GM23248 (cell line): ENCODE measurements at regions not wholly inside any gene's neighbourhood (a gene's known extent, or its start where the extent isn't known, plus 50 kb on each side); places are given as distances from the start of the nearest gene placed in this dataset. TPM values are rescaled to one million over a fixed set of nuclear protein-coding genes. Genes with fewer than 3 reads are reported as not detected.
"Not testable (repeated sequence)": the region's sequence is repeated elsewhere in the genome, so short reads cannot be mapped to it uniquely, and the experiment has no call there.

Source experiments
- DNase-seq: peaks from one replicate; pipeline ENCODE4 v3.0.0-alpha.2; 2015
- H2AFZ ChIP-seq: fragments of 200-600 bp; sonication (generic); 2 replicates; pipeline ENCODE4 v1.6.1; 2016; ENCODE audit warnings: antibody characterized with exemption
- H3F3A ChIP-seq: fragments of 200-600 bp; sonication (generic); 2 replicates; pipeline ENCODE4 v1.6.1; 2016; ENCODE audit warnings: mild to moderate bottlenecking, antibody characterized with exemption, mixed run types; ENCODE audit not compliant: insufficient read depth
- H3K27ac ChIP-seq: fragments of 200-600 bp; sonication (generic); 2 replicates; pipeline ENCODE4 v1.5.1; 2016; ENCODE audit warnings: mild to moderate bottlenecking
- H3K27me3 ChIP-seq: fragments of 200-600 bp; sonication (generic); replicated peaks from 2 replicates; pipeline ENCODE4 v1.6.1; 2016; ENCODE audit warnings: mild to moderate bottlenecking; ENCODE audit not compliant: insufficient read depth
- H3K36me3 ChIP-seq: fragments of 200-600 bp; sonication (generic); 2 replicates; pipeline ENCODE4 v1.6.1; 2016; ENCODE audit warnings: low read depth, mild to moderate bottlenecking
- H3K4me1 ChIP-seq: fragments of 200-600 bp; sonication (generic); 2 replicates; pipeline ENCODE4 v1.6.1; 2016; ENCODE audit warnings: mild to moderate bottlenecking; ENCODE audit not compliant: insufficient read depth
- H3K4me2 ChIP-seq: fragments of 200-600 bp; sonication (generic); one replicate; pipeline ENCODE4 v1.6.1; 2016; ENCODE audit warnings: mild to moderate bottlenecking; ENCODE audit not compliant: unreplicated experiment
- H3K4me3 ChIP-seq: fragments of 200-600 bp; sonication (generic); 2 replicates; pipeline ENCODE4 v1.5.1; 2016; ENCODE audit warnings: mild to moderate bottlenecking
- H3K79me2 ChIP-seq: fragments of 200-600 bp; sonication (generic); 2 replicates; pipeline ENCODE4 v1.6.1; 2016; ENCODE audit warnings: mild to moderate bottlenecking; ENCODE audit not compliant: insufficient read depth
- H3K9ac ChIP-seq: fragments of 200-600 bp; sonication (generic); 2 replicates; pipeline ENCODE4 v1.6.1; 2016; ENCODE audit warnings: mild to moderate bottlenecking
- H3K9me2 ChIP-seq: fragments of 200-600 bp; sonication (generic); 2 replicates; pipeline ENCODE4 v1.6.1; 2016; ENCODE audit warnings: mixed run types, mild to moderate bottlenecking, moderate library complexity; ENCODE audit not compliant: insufficient read depth
- H3K9me3 ChIP-seq: fragments of 200-600 bp; sonication (generic); one replicate; pipeline ENCODE4 v1.6.1; 2017; ENCODE audit warnings: low read depth
- H4K20me1 ChIP-seq: fragments of 200-600 bp; sonication (generic); 2 replicates; pipeline ENCODE4 v1.6.0; 2016; ENCODE audit not compliant: insufficient read depth
- WGBS, 2 experiments: methylation state at CpG; one replicate each; pipeline ENCODE4 v1.1.6; 2015 to 2017; ENCODE audit warnings: low lambda C conversion rate in 2 of 2, low coverage in 1 of 2; ENCODE audit errors: missing lambda C conversion rate in 2 of 2; 5-methylcytosine and 5-hydroxymethylcytosine counted together
- in situ Hi-C: fragments of 300-500 bp; cut with MboI; formaldehyde crosslinking; loops from 2 replicates; pipeline ENCODE4 v1.15.0; 2020
- small RNA-seq: library from RNA; depleted of rRNA; stranded (forward); fragments of <200 nt; gene quantifications from one replicate; pipeline ENCODE3, GENCODE V24; 2014; ENCODE audit warnings: low read depth, low replicate concordance

GRCh38 chr7:45807832-45808231 lies 65.0 kb downstream of the CCDC201 start:
- H3K4me2 ChIP-seq, H3K9ac ChIP-seq, H3K79me2 ChIP-seq, H3K9me3 ChIP-seq, H3F3A ChIP-seq, H3K36me3 ChIP-seq, H3K4me3 ChIP-seq, H3K27me3 ChIP-seq, in situ Hi-C loops, H2AFZ ChIP-seq, H3K4me1 ChIP-seq, H3K9me2 ChIP-seq, DNase-seq, H4K20me1 ChIP-seq: not testable (repeated sequence)
- WGBS, 2 experiments: 24% methylated on average over 2 of the region's 2 CpGs; no CpG with 5 or more reads in 1 of the 2 experiments
- H3K27ac ChIP-seq: peak overlapping the region; percentile 33; the same call in 1 of the 2 replicates

- H3K79me2 ChIP-seq, H3K9me2 ChIP-seq, H3K27me3 ChIP-seq, H3K4me3 ChIP-seq, H3F3A ChIP-seq, H3K9ac ChIP-seq, DNase-seq, H2AFZ ChIP-seq, H4K20me1 ChIP-seq, H3K4me2 ChIP-seq, H3K4me1 ChIP-seq, H3K27ac ChIP-seq, H3K36me3 ChIP-seq, in situ Hi-C loops, H3K9me3 ChIP-seq: not testable (repeated sequence)
- WGBS, 2 experiments: 72 to 88% methylated on average over 3 of the region's 3 CpGs
These were observed 70.7 kb downstream of the CCDC201 start for GRCh38 chr7:45802214-45802613.

- in situ Hi-C loops, H3K27me3 ChIP-seq, H3K36me3 ChIP-seq, H3K9me3 ChIP-seq, H3K9ac ChIP-seq, H3K4me3 ChIP-seq, H4K20me1 ChIP-seq, H2AFZ ChIP-seq, H3K79me2 ChIP-seq, H3F3A ChIP-seq, H3K4me1 ChIP-seq, H3K9me2 ChIP-seq: not testable (repeated sequence)
- peak overlapping the region; percentile 49 for H3K27ac ChIP-seq
- WGBS, 2 experiments: 15 to 32% methylated on average over 2 of the region's 4 CpGs
- peak; percentile 77 for DNase-seq
- peak overlapping the region; percentile 43 for H3K4me2 ChIP-seq
These were observed 75.6 kb downstream of the CCDC201 start for GRCh38 chr7:45797264-45797663.

- H3K9ac ChIP-seq, H3K4me1 ChIP-seq, H3F3A ChIP-seq, H3K9me3 ChIP-seq, in situ Hi-C loops, H3K36me3 ChIP-seq, H3K4me3 ChIP-seq, H3K9me2 ChIP-seq, H2AFZ ChIP-seq, H3K79me2 ChIP-seq, H3K27ac ChIP-seq, H3K27me3 ChIP-seq, H4K20me1 ChIP-seq, H3K4me2 ChIP-seq: not testable (repeated sequence)
- peak; percentile 16 for DNase-seq
- 0 to 6% methylated on average over 1 of the region's 1 CpG for WGBS, 2 experiments
These were observed 83.2 kb downstream of the CCDC201 start for GRCh38 chr7:45789641-45790040.

DNA sequence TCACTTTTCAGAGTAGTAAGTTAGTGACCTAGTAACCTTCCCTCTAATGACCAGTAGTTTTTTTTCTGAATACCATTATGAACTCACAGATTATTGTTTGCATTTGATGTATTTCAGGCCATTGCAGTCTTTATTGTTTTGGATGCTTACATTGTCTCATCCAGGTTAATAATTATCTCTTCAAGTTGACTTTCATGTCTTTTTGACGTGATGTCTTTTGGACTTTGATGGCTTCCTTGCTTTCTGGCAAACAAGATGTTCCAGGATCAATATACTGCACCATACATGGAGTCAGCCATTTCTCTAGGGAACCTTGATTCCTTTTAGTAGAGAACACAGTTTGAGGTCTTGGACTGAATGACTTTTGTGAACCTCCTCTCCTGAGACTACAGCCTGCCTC lies 87.2 kb downstream of the CCDC201 start:
- H2AFZ ChIP-seq, H3K9ac ChIP-seq, H3K27me3 ChIP-seq, H3K4me1 ChIP-seq, H3K9me3 ChIP-seq, H3F3A ChIP-seq, H3K9me2 ChIP-seq, H3K36me3 ChIP-seq, H3K27ac ChIP-seq, H3K79me2 ChIP-seq, H3K4me2 ChIP-seq, H4K20me1 ChIP-seq, in situ Hi-C loops, H3K4me3 ChIP-seq, DNase-seq: not testable (repeated sequence)
- 97 to 100% methylated on average over 1 of the region's 1 CpG for WGBS, 2 experiments

GRCh38 chr7:45784775-45785174 lies 88.1 kb downstream of the CCDC201 start:
- H3K9me3 ChIP-seq, H3K4me1 ChIP-seq, H3K9me2 ChIP-seq, H3K4me3 ChIP-seq, H3K4me2 ChIP-seq, in situ Hi-C loops, H3K79me2 ChIP-seq, H2AFZ ChIP-seq, H3F3A ChIP-seq, DNase-seq, H3K27ac ChIP-seq, H3K36me3 ChIP-seq, H3K27me3 ChIP-seq, H4K20me1 ChIP-seq, H3K9ac ChIP-seq: not testable (repeated sequence)

Small RNA genes lying in the stretch of these regions (small RNA-seq; reads per million reads assigned to genes)
- gene RNU6-241P: not detected
